GM12865 (cell line): ENCODE measurements at regions not wholly inside any gene's neighbourhood (a gene's known extent, or its start where the extent isn't known, plus 50 kb on each side); places are given as distances from the start of the nearest gene placed in this dataset.

ENCODE experiments used
- DNase-seq: peaks from one replicate; pipeline ENCODE4 v3.0.0; 2010; ENCODE audit warnings: low read depth
- H3K4me3 ChIP-seq: 2 replicates; pipeline ENCODE4 v1.5.1; 2011; ENCODE audit warnings: mild to moderate bottlenecking, low read depth, low read length, control low read depth
- CTCF ChIP-seq: IDR thresholded peaks from 2 replicates; pipeline ENCODE4 v1.5.1; 2011; ENCODE audit warnings: low read length, control low read depth, low read depth, inconsistent platforms; ENCODE audit not compliant: insufficient read depth; ENCODE audit errors: missing control alignments

GRCh38 chrX:5586726-5587125 is 641.9 kb downstream of the NLGN4X start:
- H3K4me3 ChIP-seq = no peak overlapping the region
- no peak for DNase-seq
- no peak for TF ChIP-seq CTCF

- DNase-seq = no peak
- no peak for TF ChIP-seq CTCF
- no peak overlapping the region for H3K4me3 ChIP-seq
These were observed 653.3 kb downstream of the NLGN4X start for GRCh38 chrX:5575407-5575806.

- H3K4me3 ChIP-seq = no peak overlapping the region
- no peak for TF ChIP-seq CTCF
- DNase-seq = no peak
These were observed 659.7 kb downstream of the NLGN4X start for GRCh38 chrX:5568934-5569333.

GRCh38 chrX:5559386-5559785 is 669.3 kb downstream of the NLGN4X start:
- H3K4me3 ChIP-seq = no peak overlapping the region
- no peak for DNase-seq
- TF ChIP-seq CTCF = no peak

GRCh38 chrX:5549512-5549911 is 679.2 kb downstream of the NLGN4X start:
- no peak for DNase-seq
- H3K4me3 ChIP-seq = no peak overlapping the region
- TF ChIP-seq CTCF = no peak

- no peak for DNase-seq
- H3K4me3 ChIP-seq = no peak overlapping the region
- TF ChIP-seq CTCF = no peak
These were observed 691.6 kb downstream of the NLGN4X start for GRCh38 chrX:5537098-5537497.

GRCh38 chrX:5536261-5536660 is 692.4 kb downstream of the NLGN4X start:
- DNase-seq = no peak
- no peak overlapping the region for H3K4me3 ChIP-seq
- TF ChIP-seq CTCF = no peak
